Esophagus (tissue), 2 donors: ENCODE measurements at regions not wholly inside any gene's neighbourhood (a gene's known extent, or its start where the extent isn't known, plus 50 kb on each side); places are given as distances from the start of the nearest gene placed in this dataset.
"Not testable (repeated sequence)": the region's sequence is repeated elsewhere in the genome, so short reads cannot be mapped to it uniquely, and the experiment has no call there.

Experiments
- H3K27ac ChIP-seq, 2 donors: one replicate each; pipeline ENCODE4 v1.5.1; 2013; ENCODE audit warnings: low read depth in 2 of 2, mild to moderate bottlenecking in 2 of 2, inconsistent platforms in 1 of 2, low read length in 1 of 2, moderate library complexity in 1 of 2
- H3K27me3 ChIP-seq, 2 donors: one replicate each; pipeline ENCODE4 v1.6.1; 2013; ENCODE audit warnings: low read length in 2 of 2, control low read depth in 1 of 2, mild to moderate bottlenecking in 1 of 2; ENCODE audit not compliant: insufficient read depth in 2 of 2, control insufficient read depth in 1 of 2
- H3K36me3 ChIP-seq, 2 donors: one replicate each; pipeline ENCODE4 v1.6.1; 2013; ENCODE audit warnings: low read length in 1 of 2; ENCODE audit not compliant: control insufficient read depth in 2 of 2, insufficient read depth in 2 of 2
- H3K4me1 ChIP-seq, 2 donors: one replicate each; pipeline ENCODE4 v1.6.1; 2013; ENCODE audit warnings: low read length in 1 of 2; ENCODE audit not compliant: control insufficient read depth in 2 of 2, insufficient read depth in 2 of 2
- H3K4me3 ChIP-seq, 2 donors: one replicate each; pipeline ENCODE4 v1.5.1; 2013; ENCODE audit warnings: low read length in 2 of 2, mild to moderate bottlenecking in 2 of 2, low read depth in 1 of 2, moderate library complexity in 1 of 2
- H3K9me3 ChIP-seq, 2 donors: one replicate each; pipeline ENCODE4 v1.6.1; 2013; ENCODE audit warnings: mild to moderate bottlenecking in 2 of 2, low read depth in 1 of 2, low read length in 1 of 2, moderate library complexity in 1 of 2; ENCODE audit not compliant: control insufficient read depth in 2 of 2, insufficient read depth in 1 of 2
- WGBS, 2 donors: extraction: QIAGEN DNeasy Blood & Tissue Kit; methylation state at CpG; one replicate each; pipeline ENCODE4 v1.1.7; 2013; 5-methylcytosine and 5-hydroxymethylcytosine counted together
- donor health status: healthy with polysubstance abuse.
- donor health status: Bipolar disorder and iron deficiency.

GRCh38 chr1:10917513-10918454 lies 94.7 kb upstream of the TARDBP start:
- Histone ChIP-seq H3K4me3 (no peak overlapping the region), H3K4me1 (peaks cover 0 to 4% of the 10 kb centered on the region in 2 donors), H3K27ac (no peak overlapping the region), H3K9me3 (peaks cover 0 to 2% of the 10 kb centered on the region in 2 donors), H3K36me3 (no peaks in the 10 kb centered on the region), H3K27me3 (no peaks in the 10 kb centered on the region)
- WGBS, 2 donors = 43 to 44% methylated on average over 10 of the region's 10 CpGs

DNA sequence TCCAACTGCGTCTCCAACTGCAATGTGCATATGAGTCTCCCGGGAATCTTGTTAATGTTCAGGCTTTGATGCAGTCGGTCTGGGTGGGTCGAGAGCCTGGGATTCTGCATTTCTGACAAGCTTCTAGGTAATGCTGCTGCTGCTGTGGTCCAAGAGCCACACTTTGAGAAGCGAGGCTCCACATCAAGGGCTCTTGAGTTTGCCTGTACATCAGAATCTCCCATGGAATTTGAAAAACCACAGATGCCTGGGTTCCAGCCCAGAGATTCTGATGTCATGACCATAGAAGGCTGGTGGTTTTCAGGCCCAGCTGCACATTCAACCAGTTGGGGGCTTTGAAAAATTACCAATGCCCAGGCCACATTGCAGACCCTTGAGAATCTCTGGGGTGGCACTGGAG lies 93.9 kb upstream of the TARDBP start:
- Histone ChIP-seq H3K9me3 (peaks cover 0 to 2% of the 10 kb centered on the region in 2 donors), H3K4me1 (peaks cover 0 to 4% of the 10 kb centered on the region in 2 donors), H3K36me3 (no peaks in the 10 kb centered on the region), H3K27me3 (no peaks in the 10 kb centered on the region), H3K27ac (no peak overlapping the region), H3K4me3 (no peak overlapping the region)
- 72 to 80% methylated on average over 5 of the region's 5 CpGs for WGBS, 2 donors

DNA sequence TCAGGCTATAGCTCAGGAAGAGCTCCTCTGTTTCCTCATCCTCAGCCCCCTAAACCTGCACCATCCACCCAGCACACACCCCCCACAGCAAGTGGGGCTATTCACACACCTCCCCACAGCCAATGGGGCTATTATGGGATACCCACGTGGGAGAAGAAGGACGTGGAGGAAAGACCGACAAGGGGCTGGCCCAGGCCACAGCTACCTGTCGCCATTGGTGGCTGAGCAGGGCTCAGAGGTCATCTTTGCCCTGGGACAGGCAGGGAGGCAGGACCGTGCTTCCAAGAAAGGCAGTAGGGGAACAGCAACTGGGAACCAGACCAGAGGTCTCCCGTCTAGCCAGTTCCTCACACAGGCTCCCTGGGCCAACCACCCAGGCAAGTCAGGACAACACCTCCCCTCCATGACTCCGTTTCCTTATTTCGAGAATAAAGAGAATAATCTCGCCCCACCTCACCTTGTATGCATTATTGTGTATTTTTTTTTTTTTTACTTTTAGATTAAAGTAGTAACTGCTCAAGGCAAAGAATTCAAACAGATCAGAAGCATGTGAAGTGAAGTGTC lies 92.3 kb upstream of the TARDBP start:
- peak overlapping the region; percentile 83 to 85 for H3K27ac ChIP-seq
- no peak overlapping the region for H3K4me3 ChIP-seq
- 48 to 60% methylated on average over 9 of the region's 9 CpGs for WGBS, 2 donors
- H3K36me3 ChIP-seq = no peaks in the 10 kb centered on the region
- peaks cover 0 to 4% of the 10 kb centered on the region in 2 donors for H3K4me1 ChIP-seq
- H3K9me3 ChIP-seq = peaks cover 0 to 2% of the 10 kb centered on the region in 2 donors
- H3K27me3 ChIP-seq = no peaks in the 10 kb centered on the region

- WGBS, 2 donors = 51 to 62% methylated on average over 8 of the region's 8 CpGs
- not testable (repeated sequence) for H3K27me3 ChIP-seq, H3K9me3 ChIP-seq, H3K4me1 ChIP-seq, H3K4me3 ChIP-seq, H3K27ac ChIP-seq, H3K36me3 ChIP-seq
These were observed 90.0 kb upstream of the TARDBP start for GRCh38 chr1:10922315-10923060.

GRCh38 chr1:10924030-10924429 lies 88.4 kb upstream of the TARDBP start:
- H3K27me3 ChIP-seq = no peaks in the 10 kb centered on the region
- H3K27ac ChIP-seq = no peak overlapping the region
- no peaks in the 10 kb centered on the region for H3K36me3 ChIP-seq
- H3K4me1 ChIP-seq = peaks cover 0 to 4% of the 10 kb centered on the region in 2 donors
- H3K4me3 ChIP-seq = no peak overlapping the region
- H3K9me3 ChIP-seq = peaks cover 5 to 8% of the 10 kb centered on the region in 2 donors
- WGBS, 2 donors = 94 to 99% methylated on average over 4 of the region's 4 CpGs

DNA sequence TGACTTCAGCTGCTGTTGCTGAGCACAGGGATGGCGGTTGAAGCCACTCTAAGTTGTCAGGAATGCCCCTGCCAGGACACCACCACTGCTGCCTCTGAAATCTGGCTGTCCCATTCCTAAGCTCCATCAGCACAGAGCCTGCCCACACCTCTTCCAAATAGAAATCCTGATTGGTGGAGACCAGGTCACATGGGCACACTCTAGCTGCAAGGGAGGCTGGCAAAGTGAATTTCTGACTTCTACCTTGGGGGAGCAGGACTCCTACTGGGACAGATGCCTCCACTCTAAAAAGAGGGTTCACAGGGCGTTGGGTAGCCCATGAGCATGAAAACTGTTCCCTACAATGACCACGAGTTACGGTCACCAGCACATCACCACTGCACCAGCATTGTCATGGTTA lies 83.8 kb upstream of the TARDBP start:
- no peaks in the 10 kb centered on the region for H3K4me1 ChIP-seq
- no peaks in the 10 kb centered on the region for H3K36me3 ChIP-seq
- H3K9me3 ChIP-seq = peaks cover 5 to 6% of the 10 kb centered on the region in 2 donors
- no peak overlapping the region for H3K27ac ChIP-seq
- no peak overlapping the region for H3K4me3 ChIP-seq
- 85 to 90% methylated on average over 4 of the region's 4 CpGs for WGBS, 2 donors
- H3K27me3 ChIP-seq = no peaks in the 10 kb centered on the region

- Histone ChIP-seq H3K27me3 (no peaks in the 10 kb centered on the region), H3K9me3 (peaks cover 5 to 6% of the 10 kb centered on the region in 2 donors), H3K4me3 (no peak overlapping the region), H3K4me1 (peaks cover 0 to under 1% of the 10 kb centered on the region in 2 donors), H3K36me3 (no peaks in the 10 kb centered on the region), H3K27ac (no peak overlapping the region)
- 75 to 80% methylated on average over 6 of the region's 6 CpGs for WGBS, 2 donors
These were observed 80.4 kb upstream of the TARDBP start for GRCh38 chr1:10932088-10932487.

DNA sequence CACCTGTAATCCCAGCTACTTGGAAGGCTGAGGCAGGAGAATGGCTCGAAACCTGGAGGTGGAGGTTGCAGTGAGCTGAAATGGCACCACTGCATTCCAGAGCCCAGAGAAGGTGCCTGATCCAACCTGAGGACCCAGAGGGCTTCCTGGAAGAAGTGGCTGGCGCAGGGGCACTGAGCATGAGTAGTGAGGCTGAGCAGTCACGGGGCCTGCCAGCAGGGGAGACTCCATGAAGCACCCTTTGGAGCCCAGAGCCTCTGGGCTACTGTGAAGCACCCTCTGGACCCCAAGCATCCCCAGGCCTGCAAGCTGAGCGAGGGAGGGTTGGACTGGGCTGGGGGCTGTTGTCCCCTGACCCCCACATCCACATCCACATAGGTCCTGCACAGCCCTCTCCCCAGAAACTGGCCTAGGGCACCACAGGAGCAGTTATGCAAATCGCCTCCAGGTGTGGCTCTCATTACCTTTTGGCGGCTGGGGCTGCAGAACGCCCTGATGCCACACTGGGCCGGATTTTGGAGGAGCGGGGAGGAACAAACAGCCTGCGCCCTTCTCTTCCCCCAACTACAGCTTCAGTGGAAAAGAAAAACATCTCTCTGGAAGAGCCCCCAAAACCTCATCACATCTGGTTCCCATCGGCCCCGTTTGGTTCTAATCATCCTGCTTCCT lies 78.2 kb upstream of the TARDBP start:
- Histone ChIP-seq H3K4me3 (no peak overlapping the region), H3K9me3 (no peaks in the 10 kb centered on the region), H3K27me3 (no peaks in the 10 kb centered on the region), H3K36me3 (no peaks in the 10 kb centered on the region), H3K27ac (no peak overlapping the region), H3K4me1 (peaks cover 0 to 3% of the 10 kb centered on the region in 2 donors)
- WGBS, 2 donors = 73 to 75% methylated on average over 12 of the region's 12 CpGs

DNA sequence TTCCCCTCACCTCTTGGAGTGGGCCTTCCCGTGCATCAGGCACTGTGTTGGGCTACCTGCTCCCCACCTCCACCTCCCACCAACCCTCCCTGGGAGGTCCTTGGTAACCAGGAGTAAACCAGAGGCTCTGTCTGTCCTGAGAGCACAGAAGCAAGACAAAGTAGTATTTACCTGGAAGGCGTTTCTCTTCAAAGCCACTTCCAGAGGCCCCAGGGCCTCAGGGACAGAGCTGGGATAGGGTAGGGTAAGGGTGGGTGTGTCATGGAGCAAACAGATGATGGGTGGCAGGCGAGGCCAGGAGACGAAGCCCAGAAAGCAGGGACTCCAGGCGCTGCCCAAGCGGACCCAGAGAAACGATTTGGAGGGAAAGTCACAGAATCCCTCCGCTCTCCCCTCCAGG lies 77.2 kb upstream of the TARDBP start:
- Histone ChIP-seq H3K27me3 (no peaks in the 10 kb centered on the region), H3K36me3 (no peaks in the 10 kb centered on the region), H3K9me3 (no peaks in the 10 kb centered on the region), H3K27ac (no peak overlapping the region), H3K4me3 (no peak overlapping the region), H3K4me1 (peaks cover 0 to 3% of the 10 kb centered on the region in 2 donors)
- 61 to 69% methylated on average over 8 of the region's 8 CpGs for WGBS, 2 donors
